Astrocyte of the cerebellum (primary cell): ENCODE measurements at regions not wholly inside any gene's neighbourhood (a gene's known extent, or its start where the extent isn't known, plus 50 kb on each side); places are given as distances from the start of the nearest gene placed in this dataset.

ENCODE experiments used
- DNase-seq: peaks from one replicate; pipeline ENCODE4 v3.0.0-alpha.2; 2011; ENCODE audit warnings: low read depth
- H3K4me3 ChIP-seq: 2 replicates; pipeline ENCODE4 v1.5.1; 2011; ENCODE audit warnings: mild to moderate bottlenecking, low read depth, low read length, moderate library complexity
- in situ Hi-C: cut with HindIII; loops from 2 replicates; pipeline ENCODE4 v1.10.0; 2017; ENCODE audit warnings: low sequenced_read_pairs
- TF ChIP-seq, protein P1 (sequence below): IDR thresholded peaks from 2 replicates; pipeline ENCODE4 v1.5.1; 2012; ENCODE audit warnings: low read length, low read depth, moderate library complexity, mild to moderate bottlenecking; ENCODE audit errors: missing control alignments

GRCh38 chr10:55287346-55287745 is 486.3 kb upstream of the PCDH15 start:
- TF ChIP-seq, protein P1, sequence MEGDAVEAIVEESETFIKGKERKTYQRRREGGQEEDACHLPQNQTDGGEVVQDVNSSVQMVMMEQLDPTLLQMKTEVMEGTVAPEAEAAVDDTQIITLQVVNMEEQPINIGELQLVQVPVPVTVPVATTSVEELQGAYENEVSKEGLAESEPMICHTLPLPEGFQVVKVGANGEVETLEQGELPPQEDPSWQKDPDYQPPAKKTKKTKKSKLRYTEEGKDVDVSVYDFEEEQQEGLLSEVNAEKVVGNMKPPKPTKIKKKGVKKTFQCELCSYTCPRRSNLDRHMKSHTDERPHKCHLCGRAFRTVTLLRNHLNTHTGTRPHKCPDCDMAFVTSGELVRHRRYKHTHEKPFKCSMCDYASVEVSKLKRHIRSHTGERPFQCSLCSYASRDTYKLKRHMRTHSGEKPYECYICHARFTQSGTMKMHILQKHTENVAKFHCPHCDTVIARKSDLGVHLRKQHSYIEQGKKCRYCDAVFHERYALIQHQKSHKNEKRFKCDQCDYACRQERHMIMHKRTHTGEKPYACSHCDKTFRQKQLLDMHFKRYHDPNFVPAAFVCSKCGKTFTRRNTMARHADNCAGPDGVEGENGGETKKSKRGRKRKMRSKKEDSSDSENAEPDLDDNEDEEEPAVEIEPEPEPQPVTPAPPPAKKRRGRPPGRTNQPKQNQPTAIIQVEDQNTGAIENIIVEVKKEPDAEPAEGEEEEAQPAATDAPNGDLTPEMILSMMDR = no peak
- H3K4me3 ChIP-seq = no peak overlapping the region
- no peak for DNase-seq
- in situ Hi-C loops = no loop called here

- DNase-seq = no peak
- in situ Hi-C loops = no loop called here
- TF ChIP-seq, protein P1 = no peak
- H3K4me3 ChIP-seq = no peak overlapping the region
Measured at GRCh38 chr10:55283031-55283430, 482.0 kb upstream of the PCDH15 start.

DNA sequence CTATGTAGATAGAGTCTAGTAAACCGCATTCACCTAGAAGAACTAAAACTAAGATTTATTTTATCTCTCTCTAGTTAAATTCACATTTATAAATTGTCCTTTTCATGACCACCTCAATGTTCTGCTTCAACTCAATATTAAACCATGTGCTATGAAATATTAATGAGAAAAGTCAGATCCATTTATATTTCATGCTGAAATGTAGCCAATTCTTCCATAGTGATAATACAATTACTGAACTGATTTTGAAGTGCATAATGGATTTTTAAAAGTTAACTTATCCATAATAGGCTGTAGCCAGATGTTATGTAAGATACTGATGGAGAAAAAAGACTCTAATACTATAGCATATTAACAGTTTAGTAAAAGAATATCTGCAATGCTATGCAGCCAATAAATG is 479.7 kb upstream of the PCDH15 start:
- no peak overlapping the region for H3K4me3 ChIP-seq
- TF ChIP-seq, protein P1 = no peak
- in situ Hi-C loops = no loop called here
- no peak for DNase-seq

DNA sequence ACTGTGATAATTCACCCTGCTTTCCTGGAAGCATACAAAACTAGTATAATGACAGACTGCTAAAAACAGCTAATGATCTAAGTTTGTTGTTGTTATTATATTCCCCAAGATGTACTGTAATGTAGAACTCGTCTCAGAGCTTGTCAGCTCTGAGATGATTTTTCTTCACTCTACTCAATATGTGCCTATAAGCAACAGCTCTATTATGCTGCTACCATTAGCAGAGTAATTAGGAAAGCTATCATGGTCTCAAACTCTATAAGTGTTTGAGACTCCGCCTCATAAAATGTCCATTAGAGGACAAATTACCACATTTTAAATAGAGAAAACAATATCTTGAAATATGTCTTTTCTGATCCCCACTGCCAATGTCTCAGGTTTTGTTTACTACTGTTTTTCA is 476.5 kb upstream of the PCDH15 start:
- in situ Hi-C loops = no loop called here
- TF ChIP-seq, protein P1 = no peak
- DNase-seq = no peak
- H3K4me3 ChIP-seq = no peak overlapping the region

GRCh38 chr10:55274367-55274766 is 473.3 kb upstream of the PCDH15 start:
- no peak for DNase-seq
- in situ Hi-C loops = no loop called here
- no peak overlapping the region for H3K4me3 ChIP-seq
- TF ChIP-seq, protein P1 = no peak

DNA sequence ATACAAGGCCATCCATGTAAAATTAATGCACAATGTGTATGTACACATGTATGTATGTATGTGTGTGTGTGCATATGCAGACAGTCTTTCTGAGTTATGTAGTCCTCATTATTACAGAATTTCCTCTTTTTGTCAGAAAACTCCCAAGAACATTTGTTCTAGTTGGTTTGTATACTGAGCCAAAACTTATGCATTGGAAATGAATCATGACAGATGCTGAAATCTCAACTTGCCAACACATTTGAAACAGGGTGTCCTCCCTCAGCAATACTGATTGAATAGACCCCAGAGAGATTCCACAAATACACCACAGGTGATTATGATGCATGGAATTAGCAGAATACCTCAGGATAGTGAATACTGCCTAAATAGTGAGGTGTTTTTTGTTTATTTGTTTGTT is 472.9 kb upstream of the PCDH15 start:
- H3K4me3 ChIP-seq = no peak overlapping the region
- TF ChIP-seq, protein P1 = no peak
- in situ Hi-C loops = no loop called here
- DNase-seq = no peak

GRCh38 chr10:55272886-55273285 is 471.9 kb upstream of the PCDH15 start:
- H3K4me3 ChIP-seq = no peak overlapping the region
- TF ChIP-seq, protein P1 = no peak
- in situ Hi-C loops = no loop called here
- DNase-seq = no peak
